Naive thymus-derived CD4-positive, alpha-beta T cell (primary cell): ENCODE measurements at regions not wholly inside any gene's neighbourhood (a gene's known extent, or its start where the extent isn't known, plus 50 kb on each side); places are given as distances from the start of the nearest gene placed in this dataset.

Experiments
- ATAC-seq: fragments of 150-1000 bp; cut with Tn5 transposase; 2 replicates; pipeline ENCODE4 v1.10.0; 2021; ENCODE audit warnings: mild to moderate bottlenecking, moderate library complexity
- CTCF ChIA-PET: fragments of 350-600 bp; sonication (Branson Sonifier 250); formaldehyde crosslinking; loops from one replicate; lab custom pipeline; 2021; ENCODE audit warnings: antibody characterized with exemption; lab: Charles Lee
- POLR2A ChIA-PET: fragments of 350-600 bp; sonication (Branson Sonifier 250); formaldehyde crosslinking; loops from one replicate; lab custom pipeline; 2021; ENCODE audit warnings: antibody characterized with exemption, inconsistent platforms; lab: Charles Lee
- DNase-seq, 9 donors: peaks; one replicate each; pipeline versions ENCODE4 v3.0.0 to v3.0.0-alpha.2; 2020 to 2022; ENCODE audit warnings: mixed read lengths in 1 of 9
- H3K27ac ChIP-seq: one replicate; pipeline ENCODE4 v1.7.0; 2013; ENCODE audit warnings: mild to moderate bottlenecking, low read depth, low read length, moderate library complexity
- H3K27me3 ChIP-seq, 2 donors: one replicate each; pipeline ENCODE4 v1.7.0; 2013; ENCODE audit warnings: low read length in 2 of 2, mild to moderate bottlenecking in 2 of 2, moderate library complexity in 2 of 2; ENCODE audit not compliant: control insufficient read depth in 2 of 2, insufficient read depth in 2 of 2
- H3K36me3 ChIP-seq, 3 experiments: 1 replicate in 2 of 3; 2 replicates in 1 of 3; pipeline ENCODE4 v1.7.0; 2013; ENCODE audit warnings: low read length in 3 of 3, mild to moderate bottlenecking in 3 of 3, moderate library complexity in 1 of 3; ENCODE audit not compliant: insufficient read depth in 3 of 3, control insufficient read depth in 2 of 3
- H3K4me1 ChIP-seq, 2 donors: one replicate each; pipeline ENCODE4 v1.7.0; 2013; ENCODE audit warnings: low read length in 2 of 2, mild to moderate bottlenecking in 2 of 2, moderate library complexity in 1 of 2; ENCODE audit not compliant: control insufficient read depth in 2 of 2, insufficient read depth in 2 of 2
- H3K4me3 ChIP-seq: 2 replicates; pipeline ENCODE4 v1.7.0; 2013; ENCODE audit warnings: mild to moderate bottlenecking, low read length
- H3K9me3 ChIP-seq, 3 experiments: 1 replicate in 2 of 3; 2 replicates in 1 of 3; pipeline ENCODE4 v1.7.0; 2013; ENCODE audit warnings: low read length in 3 of 3; ENCODE audit not compliant: control insufficient read depth in 2 of 3
- H3K27ac Mint-ChIP-seq, 9 donors: one replicate each; pipeline ENCODE4 v1.8.0; 2020 to 2022; ENCODE audit warnings: mixed read lengths in 9 of 9, mild to moderate bottlenecking in 8 of 9, moderate library complexity in 5 of 9, inconsistent platforms in 2 of 9
- H3K27me3 Mint-ChIP-seq, 5 donors: one replicate each; pipeline ENCODE4 v1.8.0; 2021 to 2022; ENCODE audit warnings: mixed read lengths in 5 of 5, mild to moderate bottlenecking in 1 of 5
- H3K36me3 Mint-ChIP-seq, 5 donors: one replicate each; pipeline ENCODE4 v1.8.0; 2020 to 2022; ENCODE audit warnings: mixed read lengths in 5 of 5, mild to moderate bottlenecking in 3 of 5, inconsistent platforms in 1 of 5
- H3K4me1 Mint-ChIP-seq, 7 donors: one replicate each; pipeline ENCODE4 v1.8.0; 2020 to 2022; ENCODE audit warnings: mixed read lengths in 7 of 7, mild to moderate bottlenecking in 3 of 7, inconsistent platforms in 1 of 7
- H3K4me3 Mint-ChIP-seq, 10 donors: one replicate each; pipeline ENCODE4 v1.8.0; 2020 to 2022; ENCODE audit warnings: mild to moderate bottlenecking in 10 of 10, mixed read lengths in 10 of 10, moderate library complexity in 6 of 10, inconsistent platforms in 2 of 10
- H3K9me3 Mint-ChIP-seq, 11 donors: one replicate each; pipeline ENCODE4 v1.8.0; 2020 to 2022; ENCODE audit warnings: mixed read lengths in 11 of 11, mild to moderate bottlenecking in 4 of 11, inconsistent platforms in 1 of 11, moderate library complexity in 1 of 11
- intact Hi-C, 2 donors: fragments of 100-400 bp; cut with micrococcal nuclease; formaldehyde crosslinking; loops; one replicate each; pipeline ENCODE4 v1.15.1; 2023

DNA sequence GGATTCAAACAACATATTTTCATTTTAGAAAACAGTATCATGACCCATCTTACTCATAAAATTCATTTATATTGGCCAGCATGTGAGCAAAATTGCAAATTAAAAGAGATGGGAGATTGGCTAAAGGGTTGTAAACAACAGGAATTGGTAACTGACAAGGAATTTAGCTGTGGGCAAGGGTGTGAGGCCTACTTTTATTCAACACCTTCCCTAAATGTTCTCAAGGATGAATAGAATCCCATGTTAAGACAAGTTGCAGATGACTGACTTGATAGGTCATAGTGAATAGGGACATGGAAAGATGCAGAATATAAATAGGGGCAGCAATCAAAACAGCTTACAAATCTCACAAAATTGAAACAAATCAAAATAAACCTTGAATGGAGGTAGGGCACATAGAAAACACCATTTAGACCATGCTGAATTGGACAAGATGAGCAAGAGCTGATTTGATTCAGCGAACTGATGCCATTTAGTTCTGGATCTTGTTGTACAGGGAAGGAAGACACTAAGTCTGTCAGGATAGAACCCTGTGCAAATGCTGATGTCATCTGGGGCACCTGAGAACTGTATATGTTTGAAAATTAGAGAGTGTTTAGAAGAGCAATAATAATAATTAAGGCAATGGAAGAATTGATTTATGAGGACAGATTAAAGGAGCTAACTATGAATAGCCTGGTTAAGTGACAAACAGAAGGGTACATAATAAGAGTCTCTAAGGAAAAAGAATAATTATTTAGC is 509.7 kb downstream of the ZEB2 start:
- intact Hi-C loops = no loop called here
- Histone ChIP-seq H3K27me3 (no peaks in the 10 kb centered on the region), H3K36me3 (no peaks in the 10 kb centered on the region), H3K9me3 (no peaks in the 10 kb centered on the region), H3K4me1 (no peaks in the 10 kb centered on the region), H3K4me3 (no peak overlapping the region), H3K27ac (no peak overlapping the region)
- ChIA-PET POLR2A (interaction anchor here (0.6 kb wide), 1 partner anchor 21 kb away, joined by 3 read pairs; no protein-coding TSS in a partner anchor), CTCF (no interaction called here)
- Mint-ChIP-seq H3K4me1 (no peaks in the 10 kb centered on the region), H3K9me3 (peaks cover 0 to 2% (median 0%) of the 10 kb centered on the region in 11 donors), H3K27me3 (no peaks in the 10 kb centered on the region), H3K36me3 (peaks cover 0 to 12% (median 10%) of the 10 kb centered on the region in 5 donors), H3K27ac (no peak overlapping the region), H3K4me3 (no peak overlapping the region)
- no peak for DNase-seq
- ATAC-seq = no peak

DNA sequence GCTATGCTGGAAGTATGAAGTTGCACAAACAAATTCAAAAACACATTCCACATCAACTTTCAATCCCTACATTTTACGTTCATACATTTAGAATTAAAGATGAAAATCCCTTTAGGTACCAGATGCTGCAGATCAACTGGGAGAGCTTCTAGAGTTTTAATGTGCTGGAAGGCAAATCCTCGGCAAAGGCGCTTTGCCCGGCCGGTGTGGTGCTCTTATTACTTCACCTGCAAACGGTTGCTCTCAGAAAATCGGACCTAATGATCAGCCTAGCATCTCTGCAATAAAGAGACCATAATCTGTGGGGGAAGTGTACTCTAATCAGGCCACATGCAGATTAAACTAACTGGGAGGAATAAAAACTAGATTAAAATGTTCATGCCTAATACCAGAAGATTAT is 513.8 kb downstream of the ZEB2 start:
- no peaks in the 10 kb centered on the region for H3K36me3 ChIP-seq
- ChIA-PET CTCF (no interaction called here), POLR2A (no interaction called here)
- Mint-ChIP-seq H3K27ac (no peak overlapping the region), H3K36me3 (peaks cover 0 to 12% (median 10%) of the 10 kb centered on the region in 5 donors), H3K9me3 (peaks cover 0 to 2% (median 0%) of the 10 kb centered on the region in 11 donors), H3K27me3 (no peaks in the 10 kb centered on the region), H3K4me3 (no peak overlapping the region), H3K4me1 (no peaks in the 10 kb centered on the region)
- DNase-seq (no peak), ATAC-seq (no peak)
- H3K9me3 ChIP-seq = no peaks in the 10 kb centered on the region
- no peaks in the 10 kb centered on the region for H3K4me1 ChIP-seq
- no peaks in the 10 kb centered on the region for H3K27me3 ChIP-seq
- intact Hi-C loops = no loop called here
- H3K27ac ChIP-seq = no peak overlapping the region
- no peak overlapping the region for H3K4me3 ChIP-seq

DNA sequence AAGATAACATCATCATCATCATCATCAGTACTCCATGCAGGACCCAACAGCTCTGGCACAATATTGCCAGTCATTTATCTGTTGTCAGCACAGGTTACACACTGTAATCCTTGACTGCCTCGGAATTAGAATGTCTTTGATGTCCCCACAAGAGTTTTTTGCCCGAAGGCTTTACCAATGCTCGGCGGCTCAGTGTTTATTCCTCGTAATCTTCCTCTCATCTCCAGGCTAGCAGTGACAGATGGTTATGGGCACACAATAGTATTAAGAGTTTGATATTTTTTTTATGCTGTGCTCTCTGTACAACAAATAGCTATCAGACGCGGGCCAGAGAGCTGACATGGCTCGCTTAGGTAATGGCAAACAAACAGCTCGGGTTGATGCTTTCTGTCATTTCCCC is 515.2 kb downstream of the ZEB2 start:
- Mint-ChIP-seq H3K27me3 (no peaks in the 10 kb centered on the region), H3K27ac (no peak overlapping the region), H3K4me3 (no peak overlapping the region), H3K36me3 (peaks cover 0 to 12% (median 10%) of the 10 kb centered on the region in 5 donors), H3K9me3 (peaks cover 0 to 2% (median 0%) of the 10 kb centered on the region in 11 donors), H3K4me1 (no peaks in the 10 kb centered on the region)
- Histone ChIP-seq H3K27me3 (no peaks in the 10 kb centered on the region), H3K27ac (no peak overlapping the region), H3K36me3 (no peaks in the 10 kb centered on the region), H3K9me3 (no peaks in the 10 kb centered on the region), H3K4me1 (no peaks in the 10 kb centered on the region), H3K4me3 (no peak overlapping the region)
- POLR2A ChIA-PET = no interaction called here
- CTCF ChIA-PET = no interaction called here
- DNase-seq = no peak
- intact Hi-C loops = no loop called here
- ATAC-seq = no peak

DNA sequence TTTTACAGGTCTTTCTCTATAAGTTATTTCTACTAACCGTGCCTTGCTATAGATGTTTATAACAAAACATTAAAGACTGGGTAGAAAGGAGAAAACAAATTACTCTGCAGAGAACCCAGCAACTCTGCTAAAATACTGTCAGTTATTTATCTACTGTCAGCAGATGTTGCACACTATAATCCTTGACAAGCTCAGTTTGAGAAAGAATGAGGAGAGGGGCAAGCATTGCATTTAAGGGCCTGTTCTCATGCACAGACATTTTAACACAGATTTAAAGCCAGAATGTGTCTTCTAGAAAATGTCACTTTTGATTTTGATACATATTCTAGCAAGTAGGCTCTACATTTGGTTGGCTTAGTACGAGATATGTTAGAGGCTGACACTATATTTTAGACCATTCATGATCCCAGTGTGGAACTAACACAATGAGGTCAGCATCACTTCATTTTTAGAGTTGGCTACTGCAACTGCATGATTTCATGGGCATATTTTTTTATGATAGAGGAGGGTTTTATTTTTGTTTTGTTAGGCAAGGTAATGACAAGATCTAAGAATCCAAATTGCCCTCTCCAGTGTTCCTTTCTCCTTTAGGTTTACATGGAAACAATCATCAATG is 516.4 kb downstream of the ZEB2 start:
- Histone ChIP-seq H3K27ac (no peak overlapping the region), H3K4me1 (no peaks in the 10 kb centered on the region), H3K27me3 (no peaks in the 10 kb centered on the region), H3K4me3 (no peak overlapping the region), H3K9me3 (no peaks in the 10 kb centered on the region), H3K36me3 (no peaks in the 10 kb centered on the region)
- ATAC-seq = no peak
- no peak overlapping the region for H3K4me3 Mint-ChIP-seq
- H3K9me3 Mint-ChIP-seq = peaks cover 0 to 2% (median 0%) of the 10 kb centered on the region in 11 donors
- H3K27ac Mint-ChIP-seq = no peak overlapping the region
- intact Hi-C loops = no loop called here
- H3K36me3 Mint-ChIP-seq = peaks cover 0 to 12% (median 10%) of the 10 kb centered on the region in 5 donors
- ChIA-PET POLR2A (no interaction called here), CTCF (interaction anchor here (0.7 kb wide), 1 partner anchor 174 kb away, joined by 4 read pairs; no protein-coding TSS in a partner anchor)
- H3K4me1 Mint-ChIP-seq = no peaks in the 10 kb centered on the region
- no peaks in the 10 kb centered on the region for H3K27me3 Mint-ChIP-seq
- DNase-seq = no peak

DNA sequence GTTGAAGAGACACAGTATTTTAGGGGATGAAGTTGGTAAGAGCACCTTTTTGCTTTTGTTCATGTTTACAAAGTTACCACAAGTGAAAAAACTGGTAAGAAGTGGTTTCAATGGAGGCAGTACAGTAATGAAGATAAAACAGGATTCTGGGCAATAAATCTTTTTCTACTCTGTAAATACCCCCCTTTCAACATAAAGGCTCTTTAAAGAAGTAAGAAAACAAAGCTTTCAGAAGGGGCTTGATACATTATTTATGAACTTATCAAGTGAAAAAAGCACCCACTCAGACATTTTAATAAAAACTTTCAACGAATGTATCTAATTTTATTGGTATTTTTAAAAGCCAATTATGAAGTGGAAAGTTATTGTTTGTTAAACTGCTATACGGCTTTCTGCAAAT is 522.9 kb downstream of the ZEB2 start:
- H3K4me3 Mint-ChIP-seq = no peak overlapping the region
- Histone ChIP-seq H3K4me3 (no peak overlapping the region), H3K9me3 (no peaks in the 10 kb centered on the region), H3K4me1 (no peaks in the 10 kb centered on the region), H3K27ac (no peak overlapping the region), H3K36me3 (no peaks in the 10 kb centered on the region), H3K27me3 (no peaks in the 10 kb centered on the region)
- H3K36me3 Mint-ChIP-seq = no peaks in the 10 kb centered on the region
- intact Hi-C loops = no loop called here
- H3K27ac Mint-ChIP-seq = no peak overlapping the region
- ChIA-PET POLR2A (no interaction called here), CTCF (no interaction called here)
- H3K9me3 Mint-ChIP-seq = peaks cover 0 to 2% (median 0%) of the 10 kb centered on the region in 11 donors
- no peak for DNase-seq
- H3K4me1 Mint-ChIP-seq = no peaks in the 10 kb centered on the region
- no peak for ATAC-seq
- no peaks in the 10 kb centered on the region for H3K27me3 Mint-ChIP-seq

DNA sequence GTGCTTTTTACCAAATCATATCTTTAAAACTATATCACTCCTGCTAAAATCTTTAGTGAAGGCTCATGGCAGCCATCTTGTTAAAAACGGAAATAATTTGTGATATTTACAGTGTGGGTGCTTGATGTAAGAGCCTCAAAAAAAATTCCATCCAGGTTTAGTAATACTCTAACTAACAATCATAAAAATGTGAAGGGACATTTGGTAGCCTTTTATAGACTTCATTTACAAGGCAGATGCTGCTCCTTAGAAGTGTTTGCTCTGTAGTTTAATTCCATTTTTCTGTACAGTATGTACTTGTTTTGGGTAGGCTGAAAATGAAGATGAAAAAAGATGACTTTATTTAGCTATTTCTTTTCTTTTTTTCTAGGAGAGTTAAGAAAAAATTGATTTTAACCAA is 525.0 kb downstream of the ZEB2 start:
- POLR2A ChIA-PET = no interaction called here
- intact Hi-C loops = no loop called here
- no peak for ATAC-seq
- Mint-ChIP-seq H3K9me3 (peaks cover 0 to 13% (median 6%) of the 10 kb centered on the region in 11 donors), H3K36me3 (peaks cover 0 to 7% (median 6%) of the 10 kb centered on the region in 5 donors), H3K4me3 (no peak overlapping the region), H3K27me3 (peaks cover 0 to 6% (median 0%) of the 10 kb centered on the region in 5 donors), H3K27ac (no peak overlapping the region), H3K4me1 (no peaks in the 10 kb centered on the region)
- no peak overlapping the region for H3K27ac ChIP-seq
- no peaks in the 10 kb centered on the region for H3K27me3 ChIP-seq
- H3K4me3 ChIP-seq = no peak overlapping the region
- no peaks in the 10 kb centered on the region for H3K9me3 ChIP-seq
- H3K4me1 ChIP-seq = no peaks in the 10 kb centered on the region
- H3K36me3 ChIP-seq = no peaks in the 10 kb centered on the region
- CTCF ChIA-PET = no interaction called here
- no peak for DNase-seq
